Loucy (cell line): ENCODE measurements at regions not wholly inside any gene's neighbourhood (a gene's known extent, or its start where the extent isn't known, plus 50 kb on each side); places are given as distances from the start of the nearest gene placed in this dataset.
"Not testable (repeated sequence)": the region's sequence is repeated elsewhere in the genome, so short reads cannot be mapped to it uniquely, and the experiment has no call there.

Source experiments
- H2AFZ ChIP-seq: fragments of 200-600 bp; sonication (generic); 2 replicates; pipeline ENCODE4 v1.6.0; 2016; ENCODE audit warnings: antibody characterized with exemption, mild to moderate bottlenecking, low read length, moderate library complexity
- H3F3A ChIP-seq: fragments of 200-600 bp; 2 replicates; pipeline ENCODE4 v1.6.0; 2016; ENCODE audit warnings: antibody characterized with exemption, low read depth, mild to moderate bottlenecking
- H3K27me3 ChIP-seq: fragments of 200-600 bp; sonication (generic); 2 replicates; pipeline ENCODE4 v1.6.1; 2014; ENCODE audit warnings: low read length, mild to moderate bottlenecking; ENCODE audit not compliant: insufficient read depth, poor library complexity, severe bottlenecking
- H3K36me3 ChIP-seq: fragments of 200-600 bp; sonication (generic); 2 replicates; pipeline ENCODE4 v1.6.1; 2016; ENCODE audit warnings: low read length; ENCODE audit not compliant: insufficient read depth
- H3K4me1 ChIP-seq: fragments of 200-600 bp; sonication (generic); 2 replicates; pipeline ENCODE4 v1.5.1; 2014; ENCODE audit warnings: low read length, mild to moderate bottlenecking; ENCODE audit not compliant: insufficient read depth, poor library complexity, severe bottlenecking
- H3K4me2 ChIP-seq: fragments of 200-600 bp; sonication (generic); 2 replicates; pipeline ENCODE4 v1.6.0; 2014; ENCODE audit warnings: antibody characterized with exemption, low read length, low read depth, mild to moderate bottlenecking; ENCODE audit not compliant: poor library complexity, severe bottlenecking
- H3K4me3 ChIP-seq: fragments of 200-600 bp; sonication (generic); 2 replicates; pipeline ENCODE4 v1.5.1; 2014; ENCODE audit warnings: low read length, mild to moderate bottlenecking, mixed read lengths; ENCODE audit not compliant: poor library complexity, severe bottlenecking
- H3K79me2 ChIP-seq: fragments of 200-600 bp; sonication (generic); 2 replicates; pipeline ENCODE4 v1.6.1; 2014; ENCODE audit warnings: low read length; ENCODE audit not compliant: insufficient read depth
- H3K9ac ChIP-seq: fragments of 200-600 bp; sonication (generic); 2 replicates; pipeline ENCODE4 v1.6.0; 2014; ENCODE audit warnings: mild to moderate bottlenecking, low read depth, low read length, moderate library complexity; ENCODE audit not compliant: poor library complexity, severe bottlenecking
- H3K9me2 ChIP-seq: fragments of 200-600 bp; sonication (generic); replicated peaks from 2 replicates; pipeline ENCODE4 v1.6.1; 2016; ENCODE audit warnings: low read depth, low read length, mixed read lengths
- H3K9me3 ChIP-seq: fragments of 200-600 bp; sonication (generic); 2 replicates; pipeline ENCODE4 v1.6.1; 2014; ENCODE audit warnings: mild to moderate bottlenecking, antibody characterized with exemption, low read length, low read depth; ENCODE audit not compliant: insufficient read depth
- H4K20me1 ChIP-seq: fragments of 200-600 bp; sonication (generic); 2 replicates; pipeline ENCODE4 v1.6.0; 2014; ENCODE audit warnings: antibody characterized with exemption, low read length, mild to moderate bottlenecking; ENCODE audit not compliant: insufficient read depth, poor library complexity, severe bottlenecking
- CTCF ChIP-seq: fragments of 200-600 bp; sonication (generic); conservative IDR thresholded peaks from 2 replicates; pipeline ENCODE4 v1.5.1; 2014; ENCODE audit warnings: mild to moderate bottlenecking, antibody characterized with exemption, low read length
- EZH2phosphoT487 ChIP-seq: fragments of 200-600 bp; IDR thresholded peaks from 2 replicates; pipeline ENCODE4 v1.6.1; 2018; ENCODE audit warnings: antibody characterized with exemption, mild to moderate bottlenecking, moderate library complexity, borderline replicate concordance

GRCh38 chr10:34904191-34904590, 89.1 kb upstream of the PARD3 start:
- Histone ChIP-seq H3K27me3 (no peaks in the 10 kb centered on the region), H3K4me2 (no peak overlapping the region), H3K36me3 (no peaks in the 10 kb centered on the region), H3K4me3 (no peak overlapping the region), H3F3A (no peaks in the 10 kb centered on the region), H4K20me1 (no peaks in the 10 kb centered on the region), H2AFZ (no peak overlapping the region), H3K79me2 (no peaks in the 10 kb centered on the region), H3K9ac (no peak overlapping the region), H3K9me2 (no peaks in the 10 kb centered on the region), H3K9me3 (no peaks in the 10 kb centered on the region), H3K4me1 (no peaks in the 10 kb centered on the region)
- no peak for TF ChIP-seq CTCF

- no peaks in the 10 kb centered on the region for H3K9me2 ChIP-seq
Measured at GRCh38 chr10:34899161-34899560, 84.1 kb upstream of the PARD3 start.

GRCh38 chr10:34895977-34896376, 80.9 kb upstream of the PARD3 start:
- no peak for TF ChIP-seq CTCF
- TF ChIP-seq EZH2phosphoT487 = no peak
- no peak overlapping the region for H3K4me3 ChIP-seq
- H3F3A ChIP-seq = no peaks in the 10 kb centered on the region
- no peaks in the 10 kb centered on the region for H3K36me3 ChIP-seq
- H3K27me3 ChIP-seq = no peaks in the 10 kb centered on the region
- no peaks in the 10 kb centered on the region for H3K9me2 ChIP-seq
- H3K4me2 ChIP-seq = no peak overlapping the region
- no peaks in the 10 kb centered on the region for H3K79me2 ChIP-seq
- H2AFZ ChIP-seq = no peak overlapping the region
- H3K4me1 ChIP-seq = peaks cover 7% of the 10 kb centered on the region
- H4K20me1 ChIP-seq = no peaks in the 10 kb centered on the region
- no peaks in the 10 kb centered on the region for H3K9me3 ChIP-seq
- H3K9ac ChIP-seq = no peak overlapping the region

More at GRCh38 chr10:34899161-34899560, 84.1 kb upstream of the PARD3 start:
- Histone ChIP-seq H3K4me3 (no peak overlapping the region), H3K27me3 (no peaks in the 10 kb centered on the region), H3K4me1 (peaks cover 4% of the 10 kb centered on the region), H3K9ac (no peak overlapping the region), H2AFZ (no peak overlapping the region), H3K9me3 (no peaks in the 10 kb centered on the region), H3K4me2 (no peak overlapping the region), H3F3A (no peaks in the 10 kb centered on the region), H3K36me3 (no peaks in the 10 kb centered on the region), H4K20me1 (no peaks in the 10 kb centered on the region), H3K79me2 (no peaks in the 10 kb centered on the region)
- TF ChIP-seq CTCF (no peak), EZH2phosphoT487 (no peak)

- not testable (repeated sequence) for H2AFZ ChIP-seq, H4K20me1 ChIP-seq, H3K9ac ChIP-seq, H3F3A ChIP-seq, H3K27me3 ChIP-seq, H3K4me2 ChIP-seq, H3K79me2 ChIP-seq, H3K4me3 ChIP-seq, H3K36me3 ChIP-seq, H3K4me1 ChIP-seq, H3K9me3 ChIP-seq, H3K9me2 ChIP-seq
Measured at GRCh38 chr10:34895046-34895445, 80.0 kb upstream of the PARD3 start.

GRCh38 chr10:34892521-34892920, 77.4 kb upstream of the PARD3 start:
- H3K4me1 ChIP-seq, H3K9ac ChIP-seq, H3K9me2 ChIP-seq, H3K4me3 ChIP-seq, H3K36me3 ChIP-seq, H4K20me1 ChIP-seq, H3F3A ChIP-seq, H3K9me3 ChIP-seq, H3K4me2 ChIP-seq, H3K79me2 ChIP-seq, H3K27me3 ChIP-seq, H2AFZ ChIP-seq: not testable (repeated sequence)
